ENCODE measurements at regions not wholly inside any gene's neighbourhood (a gene's known extent, or its start where the extent isn't known, plus 50 kb on each side); places are given as distances from the start of the nearest gene placed in this dataset.

GRCh38 chr4:187433141-187433540 is 562.4 kb upstream of the ZFP42 start:
- no peaks in the 10 kb centered on the region for H3K4me1 Mint-ChIP-seq (ENCODE audit: low read depth)
- no peak for ATAC-seq
- H3K9me3 Mint-ChIP-seq (ENCODE audit: insufficient read depth) = peaks cover 19% of the 10 kb centered on the region
- H3K4me3 Mint-ChIP-seq = no peak overlapping the region
- no peaks in the 10 kb centered on the region for H3K27me3 Mint-ChIP-seq (ENCODE audit: low read depth)
- ChIA-PET POLR2A (no interaction called here), CTCF (no interaction called here)
- DNase-seq = no peak
- no peak overlapping the region for H3K27ac Mint-ChIP-seq
- no peaks in the 10 kb centered on the region for H3K36me3 Mint-ChIP-seq (ENCODE audit: low read depth)

- Mint-ChIP-seq H3K4me3 (no peak overlapping the region), H3K4me1 (ENCODE audit: low read depth) (no peaks in the 10 kb centered on the region), H3K36me3 (ENCODE audit: low read depth) (no peaks in the 10 kb centered on the region), H3K9me3 (ENCODE audit: insufficient read depth) (peaks cover 13% of the 10 kb centered on the region), H3K27me3 (ENCODE audit: low read depth) (no peaks in the 10 kb centered on the region), H3K27ac (no peak overlapping the region)
- ChIA-PET CTCF (no interaction called here), POLR2A (no interaction called here)
- DNase-seq = no peak
- ATAC-seq = no peak
Measured at GRCh38 chr4:187436251-187436650, 559.3 kb upstream of the ZFP42 start.

GRCh38 chr4:187444061-187444460 is 551.5 kb upstream of the ZFP42 start:
- POLR2A ChIA-PET = no interaction called here
- H3K36me3 Mint-ChIP-seq (ENCODE audit: low read depth) = no peaks in the 10 kb centered on the region
- peaks cover 5% of the 10 kb centered on the region for H3K9me3 Mint-ChIP-seq (ENCODE audit: insufficient read depth)
- H3K27me3 Mint-ChIP-seq (ENCODE audit: low read depth) = no peaks in the 10 kb centered on the region
- DNase-seq (no peak), ATAC-seq (no peak)
- CTCF ChIA-PET = no interaction called here
- no peak overlapping the region for H3K27ac Mint-ChIP-seq
- no peak overlapping the region for H3K4me3 Mint-ChIP-seq
- no peaks in the 10 kb centered on the region for H3K4me1 Mint-ChIP-seq (ENCODE audit: low read depth)

GRCh38 chr4:187449702-187450101 is 545.9 kb upstream of the ZFP42 start:
- ATAC-seq (no peak), DNase-seq (no peak)
- ChIA-PET POLR2A (no interaction called here), CTCF (no interaction called here)
- no peaks in the 10 kb centered on the region for H3K36me3 Mint-ChIP-seq (ENCODE audit: low read depth)
- no peak overlapping the region for H3K27ac Mint-ChIP-seq
- H3K4me1 Mint-ChIP-seq (ENCODE audit: low read depth) = no peaks in the 10 kb centered on the region
- H3K27me3 Mint-ChIP-seq (ENCODE audit: low read depth) = no peaks in the 10 kb centered on the region
- H3K4me3 Mint-ChIP-seq = no peak overlapping the region
- H3K9me3 Mint-ChIP-seq (ENCODE audit: insufficient read depth) = no peaks in the 10 kb centered on the region

- Mint-ChIP-seq H3K27ac (no peak overlapping the region), H3K27me3 (ENCODE audit: low read depth) (no peaks in the 10 kb centered on the region), H3K4me1 (ENCODE audit: low read depth) (no peaks in the 10 kb centered on the region), H3K9me3 (ENCODE audit: insufficient read depth) (peaks cover 6% of the 10 kb centered on the region), H3K36me3 (ENCODE audit: low read depth) (no peaks in the 10 kb centered on the region), H3K4me3 (no peak overlapping the region)
- POLR2A ChIA-PET = no interaction called here
- no peak for ATAC-seq
- CTCF ChIA-PET = no interaction called here
- DNase-seq = no peak
Measured at GRCh38 chr4:187451776-187452175, 543.8 kb upstream of the ZFP42 start.

GRCh38 chr4:187460016-187460415 is 535.6 kb upstream of the ZFP42 start:
- Mint-ChIP-seq H3K27me3 (ENCODE audit: low read depth) (no peaks in the 10 kb centered on the region), H3K36me3 (ENCODE audit: low read depth) (no peaks in the 10 kb centered on the region), H3K4me1 (ENCODE audit: low read depth) (no peaks in the 10 kb centered on the region), H3K27ac (no peak overlapping the region), H3K4me3 (no peak overlapping the region), H3K9me3 (ENCODE audit: insufficient read depth) (peaks cover 8% of the 10 kb centered on the region)
- POLR2A ChIA-PET = no interaction called here
- no peak for DNase-seq
- CTCF ChIA-PET = no interaction called here
- no peak for ATAC-seq

- ChIA-PET CTCF (no interaction called here), POLR2A (no interaction called here)
- Mint-ChIP-seq H3K36me3 (ENCODE audit: low read depth) (no peaks in the 10 kb centered on the region), H3K9me3 (ENCODE audit: insufficient read depth) (no peaks in the 10 kb centered on the region), H3K27ac (no peak overlapping the region), H3K27me3 (ENCODE audit: low read depth) (no peaks in the 10 kb centered on the region), H3K4me1 (ENCODE audit: low read depth) (no peaks in the 10 kb centered on the region), H3K4me3 (no peak overlapping the region)
- no peak for ATAC-seq
- DNase-seq = no peak
Measured at GRCh38 chr4:187464573-187464972, 531.0 kb upstream of the ZFP42 start.

- ATAC-seq (no peak), DNase-seq (no peak)
- Mint-ChIP-seq H3K4me3 (no peak overlapping the region), H3K27ac (no peak overlapping the region), H3K9me3 (ENCODE audit: insufficient read depth) (peaks cover 8% of the 10 kb centered on the region), H3K27me3 (ENCODE audit: low read depth) (no peaks in the 10 kb centered on the region), H3K36me3 (ENCODE audit: low read depth) (no peaks in the 10 kb centered on the region), H3K4me1 (ENCODE audit: low read depth) (no peaks in the 10 kb centered on the region)
- CTCF ChIA-PET = no interaction called here
- POLR2A ChIA-PET = no interaction called here
Measured at GRCh38 chr4:187467224-187467623, 528.3 kb upstream of the ZFP42 start.

GRCh38 chr4:187469627-187470026 is 525.9 kb upstream of the ZFP42 start:
- Mint-ChIP-seq H3K4me1 (ENCODE audit: low read depth) (no peaks in the 10 kb centered on the region), H3K27ac (no peak overlapping the region), H3K4me3 (no peak overlapping the region), H3K27me3 (ENCODE audit: low read depth) (no peaks in the 10 kb centered on the region), H3K9me3 (ENCODE audit: insufficient read depth) (peaks cover 8% of the 10 kb centered on the region), H3K36me3 (ENCODE audit: low read depth) (no peaks in the 10 kb centered on the region)
- DNase-seq (no peak), ATAC-seq (no peak)
- ChIA-PET CTCF (no interaction called here), POLR2A (no interaction called here)

- no peaks in the 10 kb centered on the region for H3K27me3 Mint-ChIP-seq (ENCODE audit: low read depth)
- POLR2A ChIA-PET = interaction anchor here (0.6 kb wide), 1 partner anchor 153 kb away, joined by 3 read pairs; no protein-coding TSS in a partner anchor
- peaks cover 8% of the 10 kb centered on the region for H3K9me3 Mint-ChIP-seq (ENCODE audit: insufficient read depth)
- CTCF ChIA-PET = no interaction called here
- H3K4me1 Mint-ChIP-seq (ENCODE audit: low read depth) = no peaks in the 10 kb centered on the region
- no peak overlapping the region for H3K4me3 Mint-ChIP-seq
- ATAC-seq = no peak
- DNase-seq = no peak
- H3K27ac Mint-ChIP-seq = no peak overlapping the region
- H3K36me3 Mint-ChIP-seq (ENCODE audit: low read depth) = no peaks in the 10 kb centered on the region
Measured at GRCh38 chr4:187470061-187470460, 525.5 kb upstream of the ZFP42 start.

GRCh38 chr4:187474238-187474637 is 521.3 kb upstream of the ZFP42 start:
- H3K27me3 Mint-ChIP-seq (ENCODE audit: low read depth) = no peaks in the 10 kb centered on the region
- ATAC-seq (no peak), DNase-seq (no peak)
- peaks cover 8% of the 10 kb centered on the region for H3K9me3 Mint-ChIP-seq (ENCODE audit: insufficient read depth)
- H3K4me3 Mint-ChIP-seq = no peak overlapping the region
- POLR2A ChIA-PET = no interaction called here
- no peaks in the 10 kb centered on the region for H3K36me3 Mint-ChIP-seq (ENCODE audit: low read depth)
- no peak overlapping the region for H3K27ac Mint-ChIP-seq
- CTCF ChIA-PET = no interaction called here
- no peaks in the 10 kb centered on the region for H3K4me1 Mint-ChIP-seq (ENCODE audit: low read depth)

GRCh38 chr4:187475901-187476300 is 519.7 kb upstream of the ZFP42 start:
- H3K9me3 Mint-ChIP-seq (ENCODE audit: insufficient read depth) = peaks cover 8% of the 10 kb centered on the region
- CTCF ChIA-PET = no interaction called here
- no peaks in the 10 kb centered on the region for H3K4me1 Mint-ChIP-seq (ENCODE audit: low read depth)
- no peak overlapping the region for H3K27ac Mint-ChIP-seq
- POLR2A ChIA-PET = no interaction called here
- no peak overlapping the region for H3K4me3 Mint-ChIP-seq
- no peaks in the 10 kb centered on the region for H3K36me3 Mint-ChIP-seq (ENCODE audit: low read depth)
- DNase-seq (no peak), ATAC-seq (no peak)
- no peaks in the 10 kb centered on the region for H3K27me3 Mint-ChIP-seq (ENCODE audit: low read depth)

GRCh38 chr4:187477224-187477623 is 518.3 kb upstream of the ZFP42 start:
- ChIA-PET POLR2A (no interaction called here), CTCF (no interaction called here)
- Mint-ChIP-seq H3K27me3 (ENCODE audit: low read depth) (no peaks in the 10 kb centered on the region), H3K4me3 (no peak overlapping the region), H3K36me3 (ENCODE audit: low read depth) (no peaks in the 10 kb centered on the region), H3K27ac (no peak overlapping the region), H3K4me1 (ENCODE audit: low read depth) (no peaks in the 10 kb centered on the region), H3K9me3 (ENCODE audit: insufficient read depth) (no peaks in the 10 kb centered on the region)
- DNase-seq = no peak
- ATAC-seq = no peak
